ENCODE measurements at regions not wholly inside any gene's neighbourhood (a gene's known extent, or its start where the extent isn't known, plus 50 kb on each side); places are given as distances from the start of the nearest gene placed in this dataset.
A peak's percentile ranks its signal among the peaks of the same experiment; 100 is the strongest.

DNA sequence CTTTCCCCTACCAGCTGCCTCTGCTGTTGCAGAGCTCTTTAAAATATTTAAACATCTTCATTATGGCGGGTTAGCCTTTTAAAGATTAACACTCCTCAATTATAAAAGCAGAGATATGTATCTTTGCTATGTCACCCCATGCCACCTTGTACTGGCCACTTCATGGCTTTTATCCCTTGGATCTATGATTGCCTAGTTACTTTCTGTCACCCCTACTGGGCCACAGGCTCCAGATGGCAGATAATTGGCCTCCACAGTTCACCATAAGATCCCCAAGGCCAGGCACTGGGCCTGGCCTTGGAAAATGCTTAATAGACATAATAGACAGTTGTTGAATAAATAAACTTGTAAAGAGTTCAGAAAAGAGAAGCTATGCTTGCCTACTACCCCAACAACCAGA lies 142.0 kb upstream of the SHB start:
- no peaks in the 10 kb centered on the region for H3K9me3 ChIP-seq
- H3K4me3 ChIP-seq = no peak overlapping the region
- intact Hi-C loops (cut with DNase I) = no loop called here
- 100% methylated on average over 1 of the region's 1 CpG for WGBS (ENCODE audit: insufficient coverage, low coverage, low lambda C conversion rate, missing lambda C conversion rate)
- TF ChIP-seq POLR2A (IDR thresholded peaks at IDR 0.05) = no peak
- TF ChIP-seq, protein P1, sequence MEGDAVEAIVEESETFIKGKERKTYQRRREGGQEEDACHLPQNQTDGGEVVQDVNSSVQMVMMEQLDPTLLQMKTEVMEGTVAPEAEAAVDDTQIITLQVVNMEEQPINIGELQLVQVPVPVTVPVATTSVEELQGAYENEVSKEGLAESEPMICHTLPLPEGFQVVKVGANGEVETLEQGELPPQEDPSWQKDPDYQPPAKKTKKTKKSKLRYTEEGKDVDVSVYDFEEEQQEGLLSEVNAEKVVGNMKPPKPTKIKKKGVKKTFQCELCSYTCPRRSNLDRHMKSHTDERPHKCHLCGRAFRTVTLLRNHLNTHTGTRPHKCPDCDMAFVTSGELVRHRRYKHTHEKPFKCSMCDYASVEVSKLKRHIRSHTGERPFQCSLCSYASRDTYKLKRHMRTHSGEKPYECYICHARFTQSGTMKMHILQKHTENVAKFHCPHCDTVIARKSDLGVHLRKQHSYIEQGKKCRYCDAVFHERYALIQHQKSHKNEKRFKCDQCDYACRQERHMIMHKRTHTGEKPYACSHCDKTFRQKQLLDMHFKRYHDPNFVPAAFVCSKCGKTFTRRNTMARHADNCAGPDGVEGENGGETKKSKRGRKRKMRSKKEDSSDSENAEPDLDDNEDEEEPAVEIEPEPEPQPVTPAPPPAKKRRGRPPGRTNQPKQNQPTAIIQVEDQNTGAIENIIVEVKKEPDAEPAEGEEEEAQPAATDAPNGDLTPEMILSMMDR (IDR thresholded peaks at IDR 0.05) = no peak
- H3K27ac ChIP-seq = no peak overlapping the region
- DNase-seq (no peak), ATAC-seq (no peak)
- H3K36me3 ChIP-seq = no peaks in the 10 kb centered on the region
- H3K4me1 ChIP-seq = no peaks in the 10 kb centered on the region
- no peaks in the 10 kb centered on the region for H3K27me3 ChIP-seq

DNA sequence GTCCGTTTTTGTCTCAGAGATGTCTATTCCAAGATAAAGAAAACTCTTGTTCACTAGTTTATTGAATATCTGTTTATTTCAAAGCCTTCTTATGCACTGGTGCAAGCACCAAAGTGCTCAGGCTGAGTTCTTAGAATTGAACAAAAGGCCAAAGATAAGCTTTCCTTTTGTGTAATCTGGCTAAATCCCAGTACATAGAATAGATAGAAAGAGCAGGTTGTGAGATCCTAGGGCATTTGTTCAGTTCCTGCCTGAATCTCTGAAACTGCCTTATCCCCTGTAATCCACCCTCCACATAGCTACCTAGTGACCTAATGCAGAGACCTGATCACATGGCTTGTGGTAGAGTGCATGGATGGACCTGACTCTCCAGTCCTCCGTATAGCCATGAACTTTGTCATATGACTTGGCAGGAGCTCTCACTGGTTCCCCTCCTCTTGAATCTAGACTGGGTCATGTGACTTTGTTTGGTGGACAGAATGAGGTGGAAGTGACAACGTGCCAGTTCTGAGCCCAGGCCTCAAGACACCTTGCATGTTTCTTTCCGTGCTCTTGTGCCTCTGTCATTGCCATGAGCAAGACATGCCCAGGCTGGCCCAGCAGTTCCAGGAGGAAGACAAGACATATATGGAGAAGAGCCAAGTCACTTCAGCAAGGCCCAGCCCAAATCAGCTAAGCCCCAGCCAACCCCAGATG lies 139.3 kb upstream of the SHB start:
- H3K4me1 ChIP-seq = no peaks in the 10 kb centered on the region
- ATAC-seq (peak in 2 of 4 donors; percentile 32 to 94), DNase-seq (no peak)
- WGBS (ENCODE audit: insufficient coverage, low coverage, low lambda C conversion rate, missing lambda C conversion rate) = 57% methylated on average over 3 of the region's 4 CpGs
- TF ChIP-seq, protein P1 (IDR thresholded peaks at IDR 0.05) = no peak
- TF ChIP-seq POLR2A (IDR thresholded peaks at IDR 0.05) = no peak
- H3K4me3 ChIP-seq = no peak overlapping the region
- intact Hi-C loops (cut with DNase I) = loop anchor here in 1 of 2 donors (10.0 kb wide), 1 partner anchor 46 kb away; no protein-coding TSS in a partner anchor
- no peaks in the 10 kb centered on the region for H3K36me3 ChIP-seq
- H3K27me3 ChIP-seq = no peaks in the 10 kb centered on the region
- no peaks in the 10 kb centered on the region for H3K9me3 ChIP-seq
- no peak overlapping the region for H3K27ac ChIP-seq

DNA sequence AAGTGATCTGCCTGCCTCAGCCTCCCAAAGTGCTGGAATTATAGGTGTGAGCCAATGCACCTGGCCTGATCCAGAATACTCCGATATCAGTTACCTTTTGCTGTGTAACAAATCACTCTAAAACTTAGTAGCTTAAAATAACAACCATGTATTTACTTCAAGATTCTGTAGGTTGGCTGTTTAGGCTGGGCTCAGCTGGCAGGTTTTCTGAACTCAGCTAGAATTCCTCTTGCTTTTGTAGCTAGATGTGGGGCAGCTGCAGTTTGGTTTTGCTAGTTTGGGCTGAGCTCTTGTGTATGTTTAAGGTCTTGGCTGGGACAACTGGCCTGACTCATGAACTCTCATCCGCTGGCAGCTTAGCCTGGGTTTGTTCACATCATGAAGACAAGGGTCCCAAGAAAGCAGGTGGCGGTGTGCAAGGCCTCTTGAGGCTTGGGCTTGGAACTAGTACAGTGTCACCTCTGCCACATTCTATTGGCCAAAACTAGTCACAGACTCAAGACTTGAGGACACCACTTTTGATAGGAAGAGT lies 138.3 kb upstream of the SHB start:
- intact Hi-C loops (cut with DNase I) = loop anchor here in 1 of 2 donors (10.0 kb wide), 1 partner anchor 47 kb away; no protein-coding TSS in a partner anchor
- TF ChIP-seq POLR2A (IDR thresholded peaks at IDR 0.05) = no peak
- TF ChIP-seq, protein P1 (IDR thresholded peaks at IDR 0.05) = no peak
- Histone ChIP-seq H3K4me1 (no peaks in the 10 kb centered on the region), H3K36me3 (no peaks in the 10 kb centered on the region), H3K27ac (no peak overlapping the region), H3K4me3 (no peak overlapping the region), H3K9me3 (no peaks in the 10 kb centered on the region), H3K27me3 (no peaks in the 10 kb centered on the region)
- ATAC-seq = peak in 1 of 4 donors; percentile 52
- DNase-seq = no peak
- 43% methylated on average over 2 of the region's 3 CpGs for WGBS (ENCODE audit: insufficient coverage, low coverage, low lambda C conversion rate, missing lambda C conversion rate)

DNA sequence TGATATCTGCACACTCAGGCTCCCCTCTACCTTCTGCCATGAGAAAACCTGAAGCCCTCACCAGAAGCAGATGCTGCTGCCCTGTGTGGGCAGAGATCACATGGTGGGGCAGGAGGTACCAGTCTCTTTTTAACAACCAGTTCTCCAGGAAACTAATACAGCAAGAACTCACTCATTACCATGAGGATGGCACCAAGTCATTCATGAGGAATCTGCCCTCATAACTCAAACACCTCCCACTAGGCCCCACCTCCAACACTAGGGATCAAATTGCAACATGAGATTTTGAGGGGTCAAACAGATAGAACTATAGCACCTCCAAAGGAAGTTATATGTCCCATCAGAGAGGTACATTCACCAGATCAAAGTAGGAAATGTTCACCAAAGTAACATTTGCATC lies 136.3 kb upstream of the SHB start:
- H3K36me3 ChIP-seq = no peaks in the 10 kb centered on the region
- H3K4me3 ChIP-seq = no peak overlapping the region
- ATAC-seq = no peak
- H3K9me3 ChIP-seq = no peaks in the 10 kb centered on the region
- no peaks in the 10 kb centered on the region for H3K27me3 ChIP-seq
- intact Hi-C loops (cut with DNase I) = loop anchor here in 1 of 2 donors (10.0 kb wide), 1 partner anchor 50 kb away; no protein-coding TSS in a partner anchor
- H3K27ac ChIP-seq = no peak overlapping the region
- TF ChIP-seq, protein P1 (IDR thresholded peaks at IDR 0.05) = no peak
- no peak for TF ChIP-seq POLR2A (IDR thresholded peaks at IDR 0.05)
- no peaks in the 10 kb centered on the region for H3K4me1 ChIP-seq
- DNase-seq = no peak

Measured in right lobe of liver (tissue), 6 donors.